Activated naive CD8-positive, alpha-beta T cell treated with anti-CD3 and anti-CD28 coated beads, Interleukin-2, amount 10 ng/mL, durations not matched to agents 7 days and 5 days (primary cell): ENCODE measurements at regions not wholly inside any gene's neighbourhood (a gene's known extent, or its start where the extent isn't known, plus 50 kb on each side); places are given as distances from the start of the nearest gene placed in this dataset.

Experiments
- ATAC-seq: fragments of 150-1000 bp; cut with Tn5 transposase; one replicate; pipeline ENCODE4 v1.10.0; 2021; ENCODE audit warnings: low read depth, moderate library complexity
- POLR2A ChIA-PET: fragments of 350-600 bp; sonication (Branson Sonifier 250); formaldehyde crosslinking; loops from one replicate; lab custom pipeline; 2021; ENCODE audit warnings: antibody characterized with exemption; lab: Charles Lee
- DNase-seq: peaks from one replicate; pipeline ENCODE4 v3.0.0; 2021
- H3K27ac Mint-ChIP-seq: one replicate; pipeline ENCODE4 v1.8.0; 2022; ENCODE audit warnings: mild to moderate bottlenecking, mixed read lengths
- H3K27me3 Mint-ChIP-seq: one replicate; pipeline ENCODE4 v1.8.0; 2022; ENCODE audit warnings: mild to moderate bottlenecking, moderate library complexity, mixed read lengths
- H3K36me3 Mint-ChIP-seq: one replicate; pipeline ENCODE4 v1.8.0; 2021; ENCODE audit warnings: mild to moderate bottlenecking, mixed read lengths
- H3K4me1 Mint-ChIP-seq: one replicate; pipeline ENCODE4 v1.8.0; 2021; ENCODE audit warnings: mixed read lengths
- H3K4me3 Mint-ChIP-seq: one replicate; pipeline ENCODE4 v1.8.0; 2022; ENCODE audit warnings: mild to moderate bottlenecking, moderate library complexity, mixed read lengths
- H3K9me3 Mint-ChIP-seq: one replicate; pipeline ENCODE4 v1.8.0; 2021; ENCODE audit warnings: mixed read lengths

- ATAC-seq (no peak), DNase-seq (no peak)
- Mint-ChIP-seq H3K27ac (no peak overlapping the region), H3K36me3 (no peaks in the 10 kb centered on the region), H3K9me3 (no peaks in the 10 kb centered on the region), H3K4me3 (no peak overlapping the region), H3K27me3 (peaks cover 2% of the 10 kb centered on the region), H3K4me1 (no peaks in the 10 kb centered on the region)
- POLR2A ChIA-PET = no interaction called here
Observed at GRCh38 chr1:62998845-62999649, 215.1 kb downstream of the ATG4C start.

DNA sequence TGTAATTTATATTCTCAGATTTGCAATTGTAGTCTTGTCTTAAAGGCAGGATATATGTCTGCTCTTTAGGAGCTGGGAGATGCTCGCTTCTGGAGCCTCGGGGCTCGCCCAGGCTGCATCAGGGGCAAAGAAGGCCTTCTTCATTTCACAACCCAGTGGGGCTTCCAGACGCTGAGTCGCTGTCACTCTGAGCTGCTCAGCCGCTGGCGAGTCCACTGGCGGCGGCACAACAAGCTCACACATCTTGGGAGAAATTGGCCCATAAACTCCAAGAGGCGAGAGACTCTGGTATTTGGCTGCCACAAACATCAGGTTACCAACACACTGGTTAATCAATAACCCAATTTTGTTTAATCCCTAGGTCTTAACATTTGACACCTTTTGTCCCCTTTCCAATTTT lies 216.6 kb downstream of the ATG4C start:
- Mint-ChIP-seq H3K4me1 (no peaks in the 10 kb centered on the region), H3K9me3 (no peaks in the 10 kb centered on the region), H3K36me3 (no peaks in the 10 kb centered on the region), H3K4me3 (no peak overlapping the region), H3K27ac (no peak overlapping the region), H3K27me3 (peaks cover 2% of the 10 kb centered on the region)
- DNase-seq (no peak), ATAC-seq (no peak)
- POLR2A ChIA-PET = no interaction called here

DNA sequence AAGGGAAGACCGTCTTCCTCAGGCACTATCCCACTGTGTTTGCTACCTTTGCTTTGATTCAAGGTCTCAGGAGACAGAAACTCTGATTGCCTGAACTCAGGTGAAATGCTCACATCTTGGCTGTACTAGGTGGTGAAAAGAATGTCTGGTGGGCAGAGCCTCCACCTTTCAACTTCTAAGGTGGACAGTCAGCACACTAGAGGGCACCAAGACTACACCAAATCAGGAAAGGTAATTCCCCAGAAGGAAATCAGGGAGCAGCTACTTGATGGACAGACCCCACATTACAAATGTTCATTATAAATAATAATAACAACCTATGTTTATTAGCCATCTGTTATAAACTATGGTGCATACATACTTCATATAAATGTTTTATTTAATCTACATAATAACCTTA lies 220.9 kb downstream of the ATG4C start:
- no peak for DNase-seq

DNA sequence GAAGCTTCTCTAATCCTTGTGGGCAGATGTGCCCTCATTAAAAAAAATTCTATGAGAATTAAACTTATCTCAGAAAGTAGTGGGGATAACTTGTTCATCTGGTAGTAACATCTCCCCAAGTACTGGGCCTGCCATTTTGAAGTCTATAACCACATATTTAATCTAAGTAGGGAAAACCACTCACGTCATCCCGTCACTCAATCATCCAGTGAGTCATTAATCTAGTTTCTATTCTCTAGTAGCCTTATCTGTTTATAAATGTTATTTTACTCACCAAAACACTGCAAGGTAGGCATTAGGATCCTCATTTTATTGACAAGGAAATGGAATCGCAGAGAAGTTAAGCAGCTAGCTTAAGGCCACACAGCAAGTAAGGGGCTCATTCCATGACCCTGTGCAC lies 221.9 kb downstream of the ATG4C start:
- ATAC-seq (no peak), DNase-seq (no peak)
- Mint-ChIP-seq H3K4me3 (no peak overlapping the region), H3K4me1 (no peaks in the 10 kb centered on the region), H3K9me3 (no peaks in the 10 kb centered on the region), H3K36me3 (no peaks in the 10 kb centered on the region), H3K27ac (no peak overlapping the region), H3K27me3 (peaks cover 2% of the 10 kb centered on the region)
- POLR2A ChIA-PET = no interaction called here

More for the DNA sequence above, 220.9 kb downstream of the ATG4C start:
- Mint-ChIP-seq H3K4me1 (no peaks in the 10 kb centered on the region), H3K36me3 (no peaks in the 10 kb centered on the region), H3K4me3 (no peak overlapping the region), H3K27me3 (peaks cover 2% of the 10 kb centered on the region), H3K27ac (no peak overlapping the region), H3K9me3 (no peaks in the 10 kb centered on the region)
- ATAC-seq = no peak
- POLR2A ChIA-PET = no interaction called here

DNA sequence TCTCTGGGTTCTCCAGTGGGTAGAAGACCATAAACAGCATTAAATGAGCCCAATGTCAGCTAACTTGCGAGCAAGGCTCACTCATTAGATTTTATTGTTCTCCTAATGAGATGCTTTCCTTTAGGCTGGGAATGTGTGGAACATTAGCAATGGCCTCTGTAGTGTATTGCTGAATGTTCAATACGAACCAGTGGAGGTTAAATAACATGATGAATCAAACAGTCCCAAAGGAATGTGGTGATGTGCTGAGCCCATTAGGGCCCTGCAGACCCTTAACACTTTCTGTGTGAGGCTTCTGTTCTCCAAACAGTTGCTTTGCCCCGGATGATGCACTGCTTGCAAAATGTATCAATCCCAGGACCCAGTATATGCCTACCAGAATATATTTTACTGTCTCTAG lies 225.5 kb downstream of the ATG4C start:
- peaks cover 2% of the 10 kb centered on the region for H3K27me3 Mint-ChIP-seq
- ATAC-seq (no peak), DNase-seq (no peak)
- no peaks in the 10 kb centered on the region for H3K4me1 Mint-ChIP-seq
- no peak overlapping the region for H3K27ac Mint-ChIP-seq
- H3K36me3 Mint-ChIP-seq = no peaks in the 10 kb centered on the region
- H3K4me3 Mint-ChIP-seq = no peak overlapping the region
- no peaks in the 10 kb centered on the region for H3K9me3 Mint-ChIP-seq
- POLR2A ChIA-PET = no interaction called here

- ATAC-seq = no peak
- no peak overlapping the region for H3K27ac Mint-ChIP-seq
Observed at GRCh38 chr1:63010913-63011660, 227.2 kb downstream of the ATG4C start.

DNA sequence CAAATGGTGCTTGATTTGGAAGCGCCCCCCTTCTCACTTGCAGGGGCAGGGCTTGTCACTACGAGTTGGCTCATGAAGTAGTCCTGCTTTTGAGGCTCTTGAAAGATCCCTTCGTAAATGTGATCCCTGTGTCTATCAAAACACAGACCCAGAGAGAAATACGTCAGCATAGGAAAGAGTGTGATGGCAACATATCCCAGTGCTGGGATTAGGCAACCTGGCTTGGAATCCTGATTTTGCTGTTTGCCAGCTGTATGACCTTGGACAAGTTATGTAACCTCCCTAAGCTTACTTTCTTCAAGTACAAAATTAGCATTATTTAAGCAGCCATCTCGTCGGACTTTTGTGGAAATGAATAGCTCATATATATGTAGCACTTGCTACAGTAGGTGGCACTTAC lies 228.4 kb downstream of the ATG4C start:
- POLR2A ChIA-PET = no interaction called here
- H3K4me1 Mint-ChIP-seq = peaks cover 1% of the 10 kb centered on the region
- no peaks in the 10 kb centered on the region for H3K9me3 Mint-ChIP-seq
- H3K27ac Mint-ChIP-seq = no peak overlapping the region
- no peak for DNase-seq
- H3K27me3 Mint-ChIP-seq = peaks cover 2% of the 10 kb centered on the region
- no peak for ATAC-seq
- H3K4me3 Mint-ChIP-seq = no peak overlapping the region
- H3K36me3 Mint-ChIP-seq = no peaks in the 10 kb centered on the region

More at GRCh38 chr1:63010913-63011660, 227.2 kb downstream of the ATG4C start:
- no peaks in the 10 kb centered on the region for H3K9me3 Mint-ChIP-seq
- no peak for DNase-seq
- H3K4me1 Mint-ChIP-seq = peaks cover 1% of the 10 kb centered on the region
- H3K27me3 Mint-ChIP-seq = peaks cover 2% of the 10 kb centered on the region
- H3K4me3 Mint-ChIP-seq = no peak overlapping the region
- POLR2A ChIA-PET = no interaction called here
- no peaks in the 10 kb centered on the region for H3K36me3 Mint-ChIP-seq

- H3K9me3 Mint-ChIP-seq = no peaks in the 10 kb centered on the region
- no peaks in the 10 kb centered on the region for H3K27me3 Mint-ChIP-seq
- no peak overlapping the region for H3K27ac Mint-ChIP-seq
- H3K4me1 Mint-ChIP-seq = peaks cover 1% of the 10 kb centered on the region
- no peak for DNase-seq
- H3K4me3 Mint-ChIP-seq = no peak overlapping the region
- H3K36me3 Mint-ChIP-seq = no peaks in the 10 kb centered on the region
- POLR2A ChIA-PET = no interaction called here
- ATAC-seq = no peak
Observed at GRCh38 chr1:63014267-63014666, 230.3 kb downstream of the ATG4C start.

DNA sequence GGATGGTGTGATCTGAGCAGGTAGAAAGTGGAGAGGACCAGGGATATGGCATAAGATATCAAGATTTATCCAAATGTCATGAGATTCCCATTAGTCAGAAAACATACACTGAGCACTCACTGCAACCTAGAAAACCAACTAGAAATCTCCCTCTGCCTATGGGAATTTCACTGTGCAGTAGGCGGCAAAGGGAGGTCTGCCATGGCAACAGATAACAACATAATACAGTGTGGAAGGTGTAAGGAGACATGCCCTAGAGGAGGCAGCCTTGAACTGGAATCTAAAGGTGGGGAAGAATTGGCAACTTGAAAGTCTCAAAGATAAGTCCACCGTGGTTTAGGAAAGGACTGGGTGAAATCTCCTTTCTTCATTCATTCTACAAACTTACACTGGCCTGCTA lies 238.4 kb downstream of the ATG4C start:
- H3K4me3 Mint-ChIP-seq = no peak overlapping the region
- no peaks in the 10 kb centered on the region for H3K4me1 Mint-ChIP-seq
- no peak for ATAC-seq
- no peak for DNase-seq
- H3K9me3 Mint-ChIP-seq = no peaks in the 10 kb centered on the region
- no peaks in the 10 kb centered on the region for H3K36me3 Mint-ChIP-seq
- H3K27me3 Mint-ChIP-seq = peaks cover 2% of the 10 kb centered on the region
- POLR2A ChIA-PET = no interaction called here
- H3K27ac Mint-ChIP-seq = no peak overlapping the region

DNA sequence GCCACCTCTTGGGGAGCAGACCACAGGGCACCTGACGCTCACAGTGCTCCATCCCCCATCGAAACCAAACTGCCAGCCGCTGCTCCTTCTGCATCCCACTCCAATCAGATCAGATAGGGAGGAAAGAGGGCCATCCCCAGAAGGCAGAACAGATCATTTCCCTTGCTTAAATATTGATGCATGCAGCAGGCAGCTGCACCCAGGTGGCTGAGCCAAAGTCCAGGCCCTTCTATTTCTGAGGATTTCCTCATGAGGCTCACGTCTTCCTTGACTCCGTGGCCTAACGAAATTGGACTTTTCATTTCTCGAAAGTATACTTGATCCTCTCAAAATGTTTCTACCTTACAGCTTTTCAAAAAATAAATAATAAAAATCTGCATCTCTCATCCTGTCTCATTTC lies 239.2 kb downstream of the ATG4C start:
- no peak overlapping the region for H3K4me3 Mint-ChIP-seq
- no peaks in the 10 kb centered on the region for H3K9me3 Mint-ChIP-seq
- no peaks in the 10 kb centered on the region for H3K36me3 Mint-ChIP-seq
- DNase-seq = no peak
- no peak overlapping the region for H3K27ac Mint-ChIP-seq
- no peaks in the 10 kb centered on the region for H3K4me1 Mint-ChIP-seq
- H3K27me3 Mint-ChIP-seq = peaks cover 2% of the 10 kb centered on the region
- POLR2A ChIA-PET = no interaction called here
- no peak for ATAC-seq

GRCh38 chr1:63023637-63024036 lies 239.7 kb downstream of the ATG4C start:
- POLR2A ChIA-PET = no interaction called here
- Mint-ChIP-seq H3K27me3 (peaks cover 2% of the 10 kb centered on the region), H3K36me3 (no peaks in the 10 kb centered on the region), H3K4me3 (no peak overlapping the region), H3K4me1 (no peaks in the 10 kb centered on the region), H3K9me3 (no peaks in the 10 kb centered on the region), H3K27ac (no peak overlapping the region)
- ATAC-seq (no peak), DNase-seq (no peak)

DNA sequence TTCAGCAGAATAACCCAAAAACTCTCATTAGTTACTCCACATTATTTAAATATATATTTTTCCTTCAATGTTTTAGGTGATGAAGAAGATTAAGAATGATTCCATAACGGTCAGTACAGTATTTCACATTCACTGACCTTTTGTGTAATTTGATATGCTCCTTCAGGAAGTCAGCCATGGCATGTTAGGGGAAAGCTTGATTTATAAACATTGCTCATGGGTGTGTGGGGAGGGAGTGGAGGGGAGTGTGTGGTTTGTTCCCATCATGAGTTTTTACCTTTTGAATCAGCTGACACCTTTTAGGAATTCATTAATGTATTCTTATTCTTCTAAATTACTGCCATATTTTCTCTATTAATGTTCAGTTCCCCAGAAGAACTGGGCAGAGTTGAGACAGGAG lies 240.2 kb downstream of the ATG4C start:
- H3K36me3 Mint-ChIP-seq = no peaks in the 10 kb centered on the region
- H3K4me3 Mint-ChIP-seq = no peak overlapping the region
- ATAC-seq (no peak), DNase-seq (no peak)
- H3K9me3 Mint-ChIP-seq = no peaks in the 10 kb centered on the region
- POLR2A ChIA-PET = no interaction called here
- H3K27me3 Mint-ChIP-seq = peaks cover 2% of the 10 kb centered on the region
- H3K27ac Mint-ChIP-seq = no peak overlapping the region
- no peaks in the 10 kb centered on the region for H3K4me1 Mint-ChIP-seq

DNA sequence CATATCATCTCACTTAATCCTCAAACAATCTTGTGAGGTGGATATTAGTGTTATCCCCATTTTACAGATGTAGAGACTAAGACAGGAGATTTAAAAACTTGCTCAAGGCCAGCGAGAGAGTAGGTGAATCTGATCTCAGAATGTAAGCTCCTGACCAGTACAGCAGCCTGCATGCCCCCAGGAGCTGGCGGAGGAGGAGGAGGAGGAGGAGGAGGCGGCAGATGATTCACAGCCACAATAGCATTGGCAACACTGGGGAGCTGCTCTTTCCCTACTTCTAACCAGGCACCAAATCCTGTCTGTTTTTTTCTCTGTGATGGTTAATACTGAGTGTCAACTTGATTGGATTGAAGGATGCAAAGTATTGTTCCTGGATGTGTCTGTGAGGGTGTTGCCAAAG lies 243.2 kb downstream of the ATG4C start:
- Mint-ChIP-seq H3K27me3 (peaks cover 2% of the 10 kb centered on the region), H3K9me3 (no peaks in the 10 kb centered on the region), H3K4me1 (no peaks in the 10 kb centered on the region), H3K27ac (no peak overlapping the region), H3K4me3 (no peak overlapping the region), H3K36me3 (no peaks in the 10 kb centered on the region)
- POLR2A ChIA-PET = no interaction called here
- ATAC-seq = no peak
- DNase-seq = no peak

GRCh38 chr1:63032171-63032570 lies 248.2 kb downstream of the ATG4C start:
- POLR2A ChIA-PET = no interaction called here
- DNase-seq (no peak), ATAC-seq (no peak)
- Mint-ChIP-seq H3K27ac (no peak overlapping the region), H3K36me3 (no peaks in the 10 kb centered on the region), H3K9me3 (no peaks in the 10 kb centered on the region), H3K4me1 (no peaks in the 10 kb centered on the region), H3K27me3 (no peaks in the 10 kb centered on the region), H3K4me3 (no peak overlapping the region)
